Heart right ventricle (tissue), 16 donors: ENCODE measurements at regions not wholly inside any gene's neighbourhood (a gene's known extent, or its start where the extent isn't known, plus 50 kb on each side); places are given as distances from the start of the nearest gene placed in this dataset.

Experiments
- ATAC-seq, 8 donors: fragments of 200-7000 bp; cut with Tn5 transposase; one replicate each; pipeline ENCODE4 v1.9.1; 2020; ENCODE audit warnings: mild to moderate bottlenecking in 8 of 8, moderate library complexity in 8 of 8, moderate number of reproducible peaks in 1 of 8
- DNase-seq, 2 donors: peaks; one replicate each; pipeline ENCODE4 v3.0.0-alpha.2; 2020
- H3K27ac ChIP-seq, 10 donors: fragments of 200-600 bp; sonication (generic) in 2 of 10; one replicate each; pipeline versions ENCODE4 v1.5.0 to v1.8.0; 2020 to 2022; ENCODE audit warnings: mild to moderate bottlenecking in 3 of 10
- H3K27me3 ChIP-seq, 7 donors: fragments of 200-600 bp; one replicate each; pipeline ENCODE4 v1.8.0; 2021 to 2022; ENCODE audit warnings: mild to moderate bottlenecking in 2 of 7
- H3K36me3 ChIP-seq, 9 donors: fragments of 200-600 bp; sonication (generic) in 1 of 9; one replicate each; pipeline versions ENCODE4 v1.5.0 to v1.8.0; 2020 to 2022; ENCODE audit warnings: mild to moderate bottlenecking in 2 of 9
- H3K4me1 ChIP-seq, 9 donors: fragments of 200-600 bp; sonication (generic) in 1 of 9; one replicate each; pipeline versions ENCODE4 v1.5.0 to v1.8.0; 2020 to 2022; ENCODE audit warnings: mild to moderate bottlenecking in 4 of 9
- H3K4me3 ChIP-seq, 10 donors: fragments of 200-600 bp; sonication (generic) in 2 of 10; one replicate each; pipeline versions ENCODE4 v1.5.0 to v1.8.0; 2020 to 2022; ENCODE audit warnings: mild to moderate bottlenecking in 7 of 10, moderate library complexity in 2 of 10
- H3K9me3 ChIP-seq, 11 donors: fragments of 200-600 bp in 10 of 11; sonication (generic) in 2 of 11; one replicate each; pipeline versions ENCODE4 v1.5.0 to v1.8.0; 2013 to 2022; ENCODE audit warnings: mild to moderate bottlenecking in 2 of 11, control low read depth in 1 of 11, moderate library complexity in 1 of 11
- WGBS, 2 donors: extraction: QIAGEN DNeasy Blood & Tissue Kit; methylation state at CpG; one replicate each; pipeline ENCODE4 v1.1.7; 2013; ENCODE audit warnings: inconsistent platforms in 1 of 2; 5-methylcytosine and 5-hydroxymethylcytosine counted together
- intact Hi-C, 10 donors: fragments of 100-400 bp; cut with DNase I; formaldehyde crosslinking; loops; one replicate each; pipeline versions ENCODE4 v1.11.1 to v1.14.2; 2022
- TF ChIP-seq, protein P1 (sequence below), 9 donors: fragments of 200-600 bp; sonication (generic) in 2 of 9; IDR thresholded peaks; one replicate each; pipeline versions ENCODE4 v1.5.0 to v1.8.0; 2021 to 2022; ENCODE audit warnings: antibody characterized with exemption in 9 of 9, mild to moderate bottlenecking in 5 of 9, moderate library complexity in 1 of 9
- donor health status: Arrhythmogenic right ventricular cardiomyopathy.
- donor health status: ischemic (EF 13 %, LVEDD 7.1; RV severe dilation, severe dysfunction).
- donor health status: healthy with polysubstance abuse.
- donor health status: DM: no; HTN: yes; CAD: no.
- donor health status: DM: no; HTN: no; CAD: no.
- donor health status: ischemic (EF 25% LVEDD 6.9; RV normal size, moderate dysfunction).
- donor health status: ischemic (EF 25% LVEDD 5.7; RV mildly dilated, moderate dysfunction).
- donor health status: healthy.
- donor health status: DM: yes; HTN: yes; CAD: no.
- donor health status: Ischemic cardiomyopathy.
- donor health status: ischemic (EF 35%, LVEDD 5.7; RV mildly dilated, moderate dysfunction).
- donor health status: nonischemic (EF 11% LVEDD 7.7; RV severe dilation, severe dysfunction).
- donor health status: DM: yes; HTN: yes; CAD: no.
- donor health status: PGD.
- donor health status: ischemic (EF 29% LVEDD 5.4; RV normal size, mild dysfunction).
- donor health status: nonischemic (EF 23%, LVEDD 6.1; RV moderate dilation, normal function).

GRCh38 chr16:51248217-51248616 lies 97.1 kb upstream of the SALL1 start:
- 86 to 89% methylated on average over 3 of the region's 3 CpGs for WGBS, 2 donors
- Histone ChIP-seq H3K9me3 (peaks cover 0 to 7% (median 0%) of the 10 kb centered on the region in 11 donors), H3K4me3 (no peak overlapping the region), H3K4me1 (no peaks in the 10 kb centered on the region), H3K27ac (no peak overlapping the region), H3K27me3 (peaks cover 0 to 7% (median 0%) of the 10 kb centered on the region in 7 donors), H3K36me3 (no peaks in the 10 kb centered on the region)
- TF ChIP-seq, protein P1, sequence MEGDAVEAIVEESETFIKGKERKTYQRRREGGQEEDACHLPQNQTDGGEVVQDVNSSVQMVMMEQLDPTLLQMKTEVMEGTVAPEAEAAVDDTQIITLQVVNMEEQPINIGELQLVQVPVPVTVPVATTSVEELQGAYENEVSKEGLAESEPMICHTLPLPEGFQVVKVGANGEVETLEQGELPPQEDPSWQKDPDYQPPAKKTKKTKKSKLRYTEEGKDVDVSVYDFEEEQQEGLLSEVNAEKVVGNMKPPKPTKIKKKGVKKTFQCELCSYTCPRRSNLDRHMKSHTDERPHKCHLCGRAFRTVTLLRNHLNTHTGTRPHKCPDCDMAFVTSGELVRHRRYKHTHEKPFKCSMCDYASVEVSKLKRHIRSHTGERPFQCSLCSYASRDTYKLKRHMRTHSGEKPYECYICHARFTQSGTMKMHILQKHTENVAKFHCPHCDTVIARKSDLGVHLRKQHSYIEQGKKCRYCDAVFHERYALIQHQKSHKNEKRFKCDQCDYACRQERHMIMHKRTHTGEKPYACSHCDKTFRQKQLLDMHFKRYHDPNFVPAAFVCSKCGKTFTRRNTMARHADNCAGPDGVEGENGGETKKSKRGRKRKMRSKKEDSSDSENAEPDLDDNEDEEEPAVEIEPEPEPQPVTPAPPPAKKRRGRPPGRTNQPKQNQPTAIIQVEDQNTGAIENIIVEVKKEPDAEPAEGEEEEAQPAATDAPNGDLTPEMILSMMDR (IDR thresholded peaks at IDR 0.05) = no peak
- DNase-seq (no peak), ATAC-seq (no peak)
- intact Hi-C loops = no loop called here

- TF ChIP-seq, protein P1 (IDR thresholded peaks at IDR 0.05) = no peak
- ATAC-seq = no peak
- no peak overlapping the region for H3K4me3 ChIP-seq
- 79% methylated on average over 3 of the region's 3 CpGs for WGBS, 2 donors
- H3K27ac ChIP-seq = no peak overlapping the region
- peaks cover 0 to 7% (median 0%) of the 10 kb centered on the region in 7 donors for H3K27me3 ChIP-seq
- DNase-seq = no peak
- H3K36me3 ChIP-seq = no peaks in the 10 kb centered on the region
- H3K4me1 ChIP-seq = no peaks in the 10 kb centered on the region
- intact Hi-C loops = no loop called here
- H3K9me3 ChIP-seq = peaks cover 0 to 7% (median 0%) of the 10 kb centered on the region in 11 donors
Measured at GRCh38 chr16:51245658-51245995, 94.6 kb upstream of the SALL1 start.

DNA sequence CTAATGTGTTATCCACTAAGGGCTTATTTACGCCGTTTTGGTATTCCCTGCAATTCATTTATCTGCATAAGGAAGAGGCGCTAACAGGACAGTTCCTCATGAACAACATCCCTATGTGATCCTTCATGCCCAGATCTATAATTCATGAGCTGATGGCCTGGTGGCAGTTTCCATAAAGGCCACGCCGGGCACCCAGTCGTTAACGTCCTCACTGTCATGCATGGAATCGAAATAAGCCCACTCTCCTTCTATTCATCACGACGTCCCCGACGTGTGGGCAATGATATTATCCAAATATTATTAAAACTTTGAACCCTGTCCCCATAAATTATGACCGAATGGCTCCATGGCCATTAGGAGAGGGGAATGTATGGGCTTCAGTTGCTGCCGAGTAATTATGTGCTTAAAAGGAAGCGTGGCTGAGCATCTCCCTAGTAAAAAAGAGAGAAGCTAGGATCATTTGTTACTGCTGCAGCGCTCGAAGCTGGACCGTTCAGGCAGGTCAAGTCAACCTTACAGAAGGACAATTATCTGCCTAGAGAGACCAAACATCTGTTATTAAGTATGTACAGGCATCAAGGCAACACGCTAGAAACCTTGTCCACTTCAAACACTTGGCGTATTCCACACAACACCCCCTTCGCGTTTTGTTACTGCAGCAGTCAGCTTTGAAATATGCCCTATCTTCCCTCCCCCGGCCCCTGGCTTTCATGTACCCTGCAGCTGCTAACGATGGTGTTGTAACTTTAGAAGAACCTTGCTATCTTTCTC lies 94.0 kb upstream of the SALL1 start:
- Histone ChIP-seq H3K36me3 (no peaks in the 10 kb centered on the region), H3K27me3 (peaks cover 0 to 7% (median 0%) of the 10 kb centered on the region in 7 donors), H3K9me3 (peaks cover 0 to 7% (median 0%) of the 10 kb centered on the region in 11 donors), H3K4me3 (no peak overlapping the region), H3K4me1 (no peaks in the 10 kb centered on the region), H3K27ac (no peak overlapping the region)
- intact Hi-C loops = no loop called here
- ATAC-seq = no peak
- TF ChIP-seq, protein P1 (IDR thresholded peaks at IDR 0.05) = no peak
- 69% methylated on average over 24 of the region's 24 CpGs for WGBS, 2 donors
- no peak for DNase-seq

- WGBS, 2 donors = 19% methylated on average over 10 of the region's 10 CpGs
- H3K4me3 ChIP-seq = no peak overlapping the region
- intact Hi-C loops = no loop called here
- H3K9me3 ChIP-seq = peaks cover 0 to 3% (median 0%) of the 10 kb centered on the region in 11 donors
- TF ChIP-seq, protein P1 (IDR thresholded peaks at IDR 0.05) = no peak
- H3K27ac ChIP-seq = no peak overlapping the region
- H3K36me3 ChIP-seq = no peaks in the 10 kb centered on the region
- no peak for DNase-seq
- peaks cover 0 to 7% (median 0%) of the 10 kb centered on the region in 7 donors for H3K27me3 ChIP-seq
- ATAC-seq = no peak
- no peaks in the 10 kb centered on the region for H3K4me1 ChIP-seq
Measured at GRCh38 chr16:51243936-51244436, 92.9 kb upstream of the SALL1 start.
